IMR-90 (cell line): ENCODE measurements at regions not wholly inside any gene's neighbourhood (a gene's known extent, or its start where the extent isn't known, plus 50 kb on each side); places are given as distances from the start of the nearest gene placed in this dataset.

Experiments
- ATAC-seq: fragments of 200-7000 bp; cut with Tn5 transposase; 2 replicates; pipeline ENCODE4 v1.9.1; 2020; ENCODE audit warnings: low read depth, mild to moderate bottlenecking, moderate library complexity
- BruUV-seq: library from RNA; stranded (reverse); fragments of 400-500 nt; replicated peaks from 2 replicates; lab custom pipeline; 2021; lab: Mats Ljungman, UMichigan
- CTCF ChIA-PET: fragments of 300-600 bp; formaldehyde crosslinking; extraction: SDS; loops from one replicate; lab custom pipeline; 2021; ENCODE audit warnings: antibody characterized with exemption; lab: Yijun Ruan, JAX
- POLR2A ChIA-PET: fragments of 300-600 bp; sonication (Branson Sonifier 250); formaldehyde crosslinking; loops from one replicate; lab custom pipeline; 2022; ENCODE audit warnings: antibody characterized with exemption; ENCODE audit not compliant: unreplicated experiment; lab: Charles Lee
- DNase-seq: peaks from one replicate; pipeline ENCODE4 v3.0.0; 2013
- H2AFZ ChIP-seq: replicated peaks from 2 replicates; pipeline ENCODE3; 2013; ENCODE audit warnings: low read length, mild to moderate bottlenecking; ENCODE audit not compliant: poor library complexity
- H2AK5ac ChIP-seq: 2 replicates; pipeline ENCODE4 v1.6.1; 2013; ENCODE audit warnings: low read depth, low read length, inconsistent platforms
- H2AK9ac ChIP-seq: replicated peaks from 2 replicates; pipeline ENCODE3; 2013; ENCODE audit warnings: mild to moderate bottlenecking, low read depth, low read length, moderate library complexity; ENCODE audit not compliant: poor library complexity
- H2BK120ac ChIP-seq: 2 replicates; pipeline ENCODE4 v1.6.1; 2013; ENCODE audit warnings: low read depth, low read length, inconsistent platforms
- H2BK15ac ChIP-seq: 3 replicates; pipeline ENCODE4 v1.6.1; 2013; ENCODE audit warnings: low read depth, low read length, inconsistent platforms
- H2BK20ac ChIP-seq: 2 replicates; pipeline ENCODE4 v1.6.1; 2013; ENCODE audit warnings: low read depth, mild to moderate bottlenecking, inconsistent platforms, low read length, moderate library complexity
- H2BK5ac ChIP-seq: 2 replicates; pipeline ENCODE4 v1.6.1; 2013; ENCODE audit warnings: mild to moderate bottlenecking, low read depth, low read length, inconsistent platforms; ENCODE audit not compliant: poor library complexity, severe bottlenecking
- H3K14ac ChIP-seq: replicated peaks from 2 replicates; pipeline ENCODE4 v1.6.1; 2013; ENCODE audit warnings: low read depth, low read length, inconsistent platforms
- H3K18ac ChIP-seq: 2 replicates; pipeline ENCODE4 v1.6.1; 2013; ENCODE audit warnings: low read depth, low read length, control low read depth
- H3K23ac ChIP-seq: 2 replicates; pipeline ENCODE4 v1.6.1; 2013; ENCODE audit warnings: low read depth, low read length, inconsistent platforms
- H3K27ac ChIP-seq: 2 replicates; pipeline ENCODE4 v1.5.1; 2013; ENCODE audit warnings: mild to moderate bottlenecking, control low read depth, low read length; ENCODE audit not compliant: insufficient read depth
- H3K27me3 ChIP-seq: 2 replicates; pipeline ENCODE4 v1.6.1; 2013; ENCODE audit warnings: low read length; ENCODE audit not compliant: control insufficient read depth, insufficient read depth
- H3K36me3 ChIP-seq: 2 replicates; pipeline ENCODE4 v1.6.1; 2013; ENCODE audit warnings: low read length, mixed read lengths; ENCODE audit not compliant: control insufficient read depth, insufficient read depth
- H3K4ac ChIP-seq: 2 replicates; pipeline ENCODE4 v1.6.1; 2013; ENCODE audit warnings: low read depth, low read length, inconsistent platforms
- H3K4me1 ChIP-seq: 2 replicates; pipeline ENCODE4 v1.6.1; 2013; ENCODE audit warnings: low read length, mixed read lengths; ENCODE audit not compliant: control insufficient read depth, insufficient read depth
- H3K4me2 ChIP-seq: 2 replicates; pipeline ENCODE4 v1.6.1; 2013; ENCODE audit warnings: low read depth, mild to moderate bottlenecking, control low read depth, low read length, moderate library complexity
- H3K4me3 ChIP-seq: 2 replicates; pipeline ENCODE4 v1.5.1; 2013; ENCODE audit warnings: low read depth, mild to moderate bottlenecking, control low read depth, low read length, moderate library complexity; ENCODE audit not compliant: insufficient read depth
- H3K56ac ChIP-seq: 2 replicates; pipeline ENCODE4 v1.6.1; 2013; ENCODE audit warnings: low read length, inconsistent platforms; ENCODE audit not compliant: insufficient read depth; ENCODE audit errors: extremely low read depth
- H3K79me1 ChIP-seq, 2 experiments: 2 replicates each; pipeline ENCODE4 v1.6.1; 2013; ENCODE audit warnings: low read length in 2 of 2, inconsistent platforms in 1 of 2, low read depth in 1 of 2
- H3K9ac ChIP-seq: 2 replicates; pipeline ENCODE4 v1.6.1; 2013; ENCODE audit warnings: low read depth, low read length, control low read depth
- H3K9me1 ChIP-seq: 2 replicates; pipeline ENCODE4 v1.6.1; 2013; ENCODE audit warnings: low read length, inconsistent platforms; ENCODE audit not compliant: insufficient read depth
- H3K9me3 ChIP-seq: 2 replicates; pipeline ENCODE4 v1.6.1; 2013; ENCODE audit warnings: low read length; ENCODE audit not compliant: control insufficient read depth, insufficient read depth
- H4K20me1 ChIP-seq: 2 replicates; pipeline ENCODE4 v1.6.1; 2013; ENCODE audit warnings: low read length, inconsistent platforms; ENCODE audit not compliant: insufficient read depth
- H4K5ac ChIP-seq: 2 replicates; pipeline ENCODE4 v1.6.1; 2013; ENCODE audit warnings: mild to moderate bottlenecking, low read depth, low read length, control low read depth
- H4K8ac ChIP-seq, 2 experiments: 2 replicates each; pipeline ENCODE4 v1.6.1; 2013; ENCODE audit warnings: low read depth in 2 of 2, low read length in 2 of 2, control low read depth in 1 of 2, inconsistent platforms in 1 of 2
- H4K91ac ChIP-seq: 2 replicates; pipeline ENCODE4 v1.6.1; 2013; ENCODE audit warnings: low read depth, low read length, inconsistent platforms; ENCODE audit not compliant: insufficient read depth
- BHLHE40 ChIP-seq: fragments of 150-350 bp; IDR thresholded peaks from 2 replicates; pipeline ENCODE4 v1.6.1; 2016; ENCODE audit warnings: mild to moderate bottlenecking, low read depth, low read length
- CHD1 ChIP-seq: IDR thresholded peaks from 2 replicates; pipeline ENCODE4 v1.6.1; 2012; ENCODE audit warnings: low read depth, low read length, improper control_type of control experiment
- FOS ChIP-seq: fragments of 150-350 bp; IDR thresholded peaks from 2 replicates; pipeline ENCODE4 v1.6.1; 2016; ENCODE audit warnings: low read depth, low read length
- MAFK ChIP-seq: IDR thresholded peaks from 2 replicates; pipeline ENCODE4 v1.6.1; 2012; ENCODE audit warnings: low read depth, low read length, improper control_type of control experiment
- MAZ ChIP-seq: IDR thresholded peaks from 2 replicates; pipeline ENCODE4 v1.6.1; 2012; ENCODE audit warnings: low read depth, mild to moderate bottlenecking, low read length, improper control_type of control experiment, moderate library complexity, borderline replicate concordance
- POLR2A ChIP-seq: IDR thresholded peaks from 2 replicates; pipeline ENCODE4 v1.6.1; 2012; ENCODE audit warnings: mild to moderate bottlenecking, low read depth, low read length
- RFX5 ChIP-seq: IDR thresholded peaks from 2 replicates; pipeline ENCODE4 v1.8.0; 2012; ENCODE audit warnings: low read depth, mild to moderate bottlenecking, low read length, moderate library complexity
- SMC3 ChIP-seq: fragments of 150-350 bp; IDR thresholded peaks from 2 replicates; pipeline ENCODE4 v1.6.1; 2016; ENCODE audit warnings: low read depth, mild to moderate bottlenecking, antibody characterized with exemption, low read length, moderate library complexity
- WGBS, 2 experiments: methylation state at CpG; one replicate each; pipeline versions ENCODE4 v1.1.5 to v1.1.7; 2013; ENCODE audit warnings: missing lambda C conversion rate in 2 of 2; ENCODE audit not compliant: insufficient read length in 1 of 2; ENCODE audit errors: extremely low coverage in 2 of 2; 5-methylcytosine and 5-hydroxymethylcytosine counted together
- dilution Hi-C: fragments of 300-500 bp; cut with HindIII; formaldehyde crosslinking; loops from one replicate; pipeline ENCODE4 v1.14.3; 2018; ENCODE audit warnings: low sequenced_read_pairs; ENCODE audit not compliant: unreplicated experiment
- in situ Hi-C: fragments of 300-500 bp; cut with MboI; formaldehyde crosslinking; loops from 3 replicates; pipeline ENCODE4 v1.14.3; 2019; ENCODE audit warnings: low sequenced_read_pairs, inconsistent platforms, mixed read lengths
- intact Hi-C: fragments of 100-400 bp; cut with micrococcal nuclease; formaldehyde crosslinking; loops from 2 replicates; pipeline ENCODE4 v1.10.0; 2022
- TF ChIP-seq, protein P1 (sequence below): fragments of 150-350 bp; IDR thresholded peaks from 2 replicates; pipeline ENCODE4 v1.6.1; 2016; ENCODE audit warnings: low read depth, mild to moderate bottlenecking, low read length, moderate library complexity, borderline replicate concordance

DNA sequence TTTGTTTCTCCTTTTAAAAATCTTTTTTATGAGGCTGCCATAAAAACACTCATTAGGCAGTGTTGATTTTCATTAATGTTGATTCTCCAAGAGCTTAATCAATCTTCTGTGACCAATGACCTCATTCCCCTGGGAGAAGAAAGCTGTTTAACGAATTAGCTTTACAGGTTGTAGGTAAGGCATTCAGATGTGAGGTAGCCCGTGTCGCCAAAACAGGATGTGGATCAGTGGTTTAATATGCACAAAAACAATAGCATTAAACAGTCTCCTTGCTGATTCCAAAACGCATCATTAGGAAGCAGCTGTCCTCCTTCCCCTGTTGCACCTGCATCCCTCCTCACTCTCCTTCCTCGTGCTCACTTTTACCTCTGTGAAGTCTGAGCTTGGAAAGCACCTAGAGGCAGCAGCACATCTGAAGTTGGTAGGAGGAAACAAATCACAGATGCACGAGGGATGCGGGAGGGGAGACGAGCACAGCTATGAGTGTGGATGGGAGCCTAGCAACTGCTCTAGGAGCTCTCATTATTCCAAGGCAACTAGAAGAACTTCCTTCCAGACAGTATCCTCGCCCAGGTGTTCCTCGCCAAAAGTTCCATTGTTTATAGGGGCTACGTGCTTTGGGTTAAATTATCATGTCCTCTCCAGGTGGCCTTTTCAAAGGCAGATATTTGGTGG is 179.4 kb upstream of the SNX19 start:
- Histone ChIP-seq H3K4me1 (peaks cover 11% of the 10 kb centered on the region), H3K79me1 (no peaks in the 10 kb centered on the region), H2BK120ac (peak overlapping the region; percentile 70), H4K5ac (no peak overlapping the region), H3K27ac (no peak overlapping the region), H3K23ac (no peak overlapping the region), H4K20me1 (no peaks in the 10 kb centered on the region), H3K56ac (no peak overlapping the region), H3K18ac (no peak overlapping the region), H3K27me3 (no peaks in the 10 kb centered on the region), H2AK9ac (no peak overlapping the region), H2BK20ac (peak overlapping the region; percentile 46), H2BK15ac (no peak overlapping the region), H3K36me3 (no peaks in the 10 kb centered on the region), H3K9ac (no peak overlapping the region), H3K4ac (no peak overlapping the region; the same call in 1 of the 2 replicates), H3K14ac (no peak overlapping the region), H3K9me3 (no peaks in the 10 kb centered on the region), H3K4me3 (no peak overlapping the region), H2AK5ac (no peak overlapping the region), H3K9me1 (peaks cover 20% of the 10 kb centered on the region), H3K4me2 (no peak overlapping the region), H4K91ac (peak overlapping the region; percentile 2; the same call in 1 of the 2 replicates), H4K8ac (0 out of 4 replicates have a peak overlapping the region, but pooled peaks of 1 of the 2 experiments have one; percentile 31), H2AFZ (no peak overlapping the region), H2BK5ac (no peak overlapping the region)
- no TSS peak for BruUV-seq
- in situ Hi-C loops (no loop called here), intact Hi-C loops (no loop called here), dilution Hi-C loops (no loop called here)
- no peak for ATAC-seq
- no peak for TF ChIP-seq POLR2A
- no peak for TF ChIP-seq CHD1
- no peak for TF ChIP-seq FOS
- TF ChIP-seq, protein P1, sequence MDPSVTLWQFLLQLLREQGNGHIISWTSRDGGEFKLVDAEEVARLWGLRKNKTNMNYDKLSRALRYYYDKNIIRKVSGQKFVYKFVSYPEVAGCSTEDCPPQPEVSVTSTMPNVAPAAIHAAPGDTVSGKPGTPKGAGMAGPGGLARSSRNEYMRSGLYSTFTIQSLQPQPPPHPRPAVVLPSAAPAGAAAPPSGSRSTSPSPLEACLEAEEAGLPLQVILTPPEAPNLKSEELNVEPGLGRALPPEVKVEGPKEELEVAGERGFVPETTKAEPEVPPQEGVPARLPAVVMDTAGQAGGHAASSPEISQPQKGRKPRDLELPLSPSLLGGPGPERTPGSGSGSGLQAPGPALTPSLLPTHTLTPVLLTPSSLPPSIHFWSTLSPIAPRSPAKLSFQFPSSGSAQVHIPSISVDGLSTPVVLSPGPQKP, result no peak
- TF ChIP-seq SMC3, result no peak
- TF ChIP-seq RFX5, result no peak
- TF ChIP-seq BHLHE40, result no peak
- no peak for TF ChIP-seq MAFK
- no peak for TF ChIP-seq MAZ
- POLR2A ChIA-PET, result no interaction called here
- DNase-seq, result no peak
- no CpG with 5 or more reads among the region's 11 CpGs for WGBS, 2 experiments
- CTCF ChIA-PET, result no interaction called here
